Nephron progenitor cell (in vitro differentiated cells): ENCODE measurements at regions not wholly inside any gene's neighbourhood (a gene's known extent, or its start where the extent isn't known, plus 50 kb on each side); places are given as distances from the start of the nearest gene placed in this dataset.
"Not testable (repeated sequence)": the region's sequence is repeated elsewhere in the genome, so short reads cannot be mapped to it uniquely, and the experiment has no call there.

ENCODE experiments used
- DNase-seq: peaks from one replicate; pipeline ENCODE4 v3.0.0; 2021
- H3K27ac Mint-ChIP-seq: 2 replicates; pipeline ENCODE4 v1.8.0; 2021; ENCODE audit warnings: mild to moderate bottlenecking, moderate library complexity, mixed read lengths
- H3K27me3 Mint-ChIP-seq: 2 replicates; pipeline ENCODE4 v1.8.0; 2021; ENCODE audit warnings: mild to moderate bottlenecking, low read depth, mixed read lengths; ENCODE audit not compliant: poor library complexity
- H3K36me3 Mint-ChIP-seq: 2 replicates; pipeline ENCODE4 v1.8.0; 2021; ENCODE audit warnings: low read depth, mixed read lengths
- H3K4me1 Mint-ChIP-seq: 2 replicates; pipeline ENCODE4 v1.8.0; 2021; ENCODE audit warnings: mixed read lengths
- H3K4me3 Mint-ChIP-seq: 2 replicates; pipeline ENCODE4 v1.8.0; 2021; ENCODE audit warnings: mild to moderate bottlenecking, moderate library complexity, mixed read lengths
- H3K9me3 Mint-ChIP-seq: 2 replicates; pipeline ENCODE4 v1.8.0; 2021; ENCODE audit warnings: mild to moderate bottlenecking, moderate library complexity, mixed read lengths
- CTCF ChIP-seq: fragments of 200-600 bp; sonication (generic); IDR thresholded peaks from 2 replicates; pipeline ENCODE4 v1.5.0; 2021; ENCODE audit warnings: antibody characterized with exemption

- H3K27me3 Mint-ChIP-seq, result no peaks in the 10 kb centered on the region
- no peak for TF ChIP-seq CTCF
- H3K4me3 Mint-ChIP-seq, result no peak overlapping the region
- no peaks in the 10 kb centered on the region for H3K36me3 Mint-ChIP-seq
- no peaks in the 10 kb centered on the region for H3K4me1 Mint-ChIP-seq
- no peak for DNase-seq
- H3K9me3 Mint-ChIP-seq, result no peaks in the 10 kb centered on the region
- no peak overlapping the region for H3K27ac Mint-ChIP-seq
Observed at GRCh38 chr13:81116461-81117282, 775.7 kb upstream of the SPRY2 start.

GRCh38 chr13:81109026-81109425, 768.1 kb upstream of the SPRY2 start:
- H3K4me3 Mint-ChIP-seq, result no peak overlapping the region
- no peak for TF ChIP-seq CTCF
- no peaks in the 10 kb centered on the region for H3K27me3 Mint-ChIP-seq

GRCh38 chr13:81106348-81106747, 765.4 kb upstream of the SPRY2 start:
- Mint-ChIP-seq H3K9me3 (peaks cover 6% of the 10 kb centered on the region), H3K27ac (no peak overlapping the region), H3K27me3 (no peaks in the 10 kb centered on the region), H3K4me1 (peaks cover 11% of the 10 kb centered on the region), H3K36me3 (peaks cover 3% of the 10 kb centered on the region), H3K4me3 (no peak overlapping the region)
- TF ChIP-seq CTCF, result no peak
- DNase-seq, result no peak

More at GRCh38 chr13:81109026-81109425, 768.1 kb upstream of the SPRY2 start:
- Mint-ChIP-seq H3K27ac (no peak overlapping the region), H3K36me3 (no peaks in the 10 kb centered on the region), H3K9me3 (no peaks in the 10 kb centered on the region), H3K4me1 (peaks cover 11% of the 10 kb centered on the region)
- DNase-seq, result no peak

GRCh38 chr13:81104035-81104715, 763.2 kb upstream of the SPRY2 start:
- no peak for TF ChIP-seq CTCF
- DNase-seq, result no peak
- Mint-ChIP-seq H3K9me3 (peaks cover 18% of the 10 kb centered on the region), H3K4me3 (no peak overlapping the region), H3K27me3 (no peaks in the 10 kb centered on the region), H3K4me1 (peaks cover 11% of the 10 kb centered on the region), H3K27ac (no peak overlapping the region), H3K36me3 (peaks cover 4% of the 10 kb centered on the region)

- H3K4me3 Mint-ChIP-seq, H3K36me3 Mint-ChIP-seq: not testable (repeated sequence)
Observed at GRCh38 chr13:81102066-81102465, 761.1 kb upstream of the SPRY2 start.

GRCh38 chr13:81089371-81090157, 748.6 kb upstream of the SPRY2 start:
- Mint-ChIP-seq H3K4me1 (no peaks in the 10 kb centered on the region), H3K27me3 (no peaks in the 10 kb centered on the region)

More at GRCh38 chr13:81102066-81102465, 761.1 kb upstream of the SPRY2 start:
- Mint-ChIP-seq H3K4me1 (peaks cover 11% of the 10 kb centered on the region), H3K9me3 (peaks cover 18% of the 10 kb centered on the region)
- not testable (repeated sequence) for H3K27me3 Mint-ChIP-seq, H3K27ac Mint-ChIP-seq, DNase-seq

More at GRCh38 chr13:81089371-81090157, 748.6 kb upstream of the SPRY2 start:
- H3K27ac Mint-ChIP-seq, result no peak overlapping the region
- DNase-seq, result no peak
- H3K4me3 Mint-ChIP-seq, result no peak overlapping the region
- H3K36me3 Mint-ChIP-seq, result no peaks in the 10 kb centered on the region
- no peaks in the 10 kb centered on the region for H3K9me3 Mint-ChIP-seq
- no peak for TF ChIP-seq CTCF
